ENCODE measurements at regions not wholly inside any gene's neighbourhood (a gene's known extent, or its start where the extent isn't known, plus 50 kb on each side); places are given as distances from the start of the nearest gene placed in this dataset.

DNA sequence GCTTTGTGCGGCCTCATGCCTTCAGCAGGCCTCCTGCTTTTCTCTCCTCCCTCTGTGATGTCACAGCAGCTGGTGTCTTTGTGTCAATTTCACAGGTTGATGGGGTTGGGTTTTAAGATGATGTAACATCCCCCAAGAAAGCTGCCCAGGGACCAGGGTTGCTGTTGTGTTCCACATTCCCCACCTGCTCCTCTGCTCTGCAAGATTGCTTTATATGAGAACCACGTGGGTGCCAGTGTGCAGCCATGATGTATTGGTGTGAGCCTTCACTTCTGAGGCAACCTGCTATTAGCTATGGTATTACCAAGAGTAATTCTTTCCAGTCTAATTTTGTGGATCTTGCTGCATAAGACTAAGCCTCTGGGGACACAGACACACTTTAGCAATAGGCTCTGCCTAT lies 213.0 kb upstream of the ADAMTS16 start:
- TF ChIP-seq, protein P1, sequence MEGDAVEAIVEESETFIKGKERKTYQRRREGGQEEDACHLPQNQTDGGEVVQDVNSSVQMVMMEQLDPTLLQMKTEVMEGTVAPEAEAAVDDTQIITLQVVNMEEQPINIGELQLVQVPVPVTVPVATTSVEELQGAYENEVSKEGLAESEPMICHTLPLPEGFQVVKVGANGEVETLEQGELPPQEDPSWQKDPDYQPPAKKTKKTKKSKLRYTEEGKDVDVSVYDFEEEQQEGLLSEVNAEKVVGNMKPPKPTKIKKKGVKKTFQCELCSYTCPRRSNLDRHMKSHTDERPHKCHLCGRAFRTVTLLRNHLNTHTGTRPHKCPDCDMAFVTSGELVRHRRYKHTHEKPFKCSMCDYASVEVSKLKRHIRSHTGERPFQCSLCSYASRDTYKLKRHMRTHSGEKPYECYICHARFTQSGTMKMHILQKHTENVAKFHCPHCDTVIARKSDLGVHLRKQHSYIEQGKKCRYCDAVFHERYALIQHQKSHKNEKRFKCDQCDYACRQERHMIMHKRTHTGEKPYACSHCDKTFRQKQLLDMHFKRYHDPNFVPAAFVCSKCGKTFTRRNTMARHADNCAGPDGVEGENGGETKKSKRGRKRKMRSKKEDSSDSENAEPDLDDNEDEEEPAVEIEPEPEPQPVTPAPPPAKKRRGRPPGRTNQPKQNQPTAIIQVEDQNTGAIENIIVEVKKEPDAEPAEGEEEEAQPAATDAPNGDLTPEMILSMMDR (IDR thresholded peaks at IDR 0.05): no peak
- TF ChIP-seq EZH2 (IDR thresholded peaks at IDR 0.05; ENCODE audit: borderline replicate concordance, insufficient read depth, low read depth, low read length, poor library complexity, severe bottlenecking): no peak
